Keratinocyte (primary cell): ENCODE measurements at regions not wholly inside any gene's neighbourhood (a gene's known extent, or its start where the extent isn't known, plus 50 kb on each side); places are given as distances from the start of the nearest gene placed in this dataset.

Source experiments
- DNase-seq: peaks from one replicate; pipeline ENCODE4 v3.0.0-alpha.2; 2011; ENCODE audit warnings: low read depth, missing footprints, low spot score
- FAIRE-seq: peaks from 2 replicates; lab custom pipeline; 2011; peaks lifted over from hg19 to GRCh38; lab: Jason Lieb, UNC
- H2AFZ ChIP-seq: 2 replicates; pipeline ENCODE4 v1.6.0; 2012; ENCODE audit warnings: low read length, control low read depth, inconsistent platforms; ENCODE audit not compliant: control insufficient read depth
- H3K27ac ChIP-seq: 2 replicates; pipeline ENCODE4 v1.5.1; 2011; ENCODE audit warnings: low read length; ENCODE audit not compliant: control insufficient read depth, insufficient read depth
- H3K27me3 ChIP-seq: 3 replicates; pipeline ENCODE4 v1.6.0; 2011; ENCODE audit warnings: low read length; ENCODE audit not compliant: control insufficient read depth, insufficient read depth; ENCODE audit errors: extremely low read depth
- H3K36me3 ChIP-seq, 2 experiments: 2 replicates in 1 of 2; 3 replicates in 1 of 2; pipeline ENCODE4 v1.5.1; 2011; ENCODE audit warnings: low read length in 2 of 2, mild to moderate bottlenecking in 1 of 2; ENCODE audit not compliant: control insufficient read depth in 2 of 2, insufficient read depth in 2 of 2; ENCODE audit errors: extremely low read depth in 1 of 2
- H3K4me1 ChIP-seq: 3 replicates; pipeline ENCODE4 v1.5.1; 2011; ENCODE audit warnings: low read length; ENCODE audit not compliant: control insufficient read depth, insufficient read depth; ENCODE audit errors: extremely low read depth
- H3K4me2 ChIP-seq: 3 replicates; pipeline ENCODE4 v1.6.0; 2011; ENCODE audit warnings: low read depth, low read length; ENCODE audit not compliant: control insufficient read depth, insufficient read depth; ENCODE audit errors: extremely low read depth
- H3K4me3 ChIP-seq, 3 experiments: fragments of 200-600 bp in 1 of 3; sonication (generic) in 1 of 3; 2 replicates in 2 of 3; 3 replicates in 1 of 3; pipeline ENCODE4 v1.5.1; 2011 to 2016; ENCODE audit warnings: low read length in 3 of 3, mild to moderate bottlenecking in 3 of 3, control low read depth in 2 of 3, inconsistent platforms in 1 of 3, low read depth in 1 of 3, mixed read lengths in 1 of 3, mixed run types in 1 of 3, moderate library complexity in 1 of 3; ENCODE audit not compliant: control insufficient read depth in 2 of 3, insufficient read depth in 2 of 3; ENCODE audit errors: extremely low read depth in 1 of 3
- H3K79me2 ChIP-seq: 2 replicates; pipeline ENCODE4 v1.6.0; 2012; ENCODE audit warnings: low read length; ENCODE audit not compliant: control insufficient read depth, insufficient read depth
- H3K9ac ChIP-seq: 3 replicates; pipeline ENCODE4 v1.6.0; 2011; ENCODE audit warnings: low read length; ENCODE audit not compliant: control insufficient read depth, insufficient read depth; ENCODE audit errors: extremely low read depth
- H3K9me1 ChIP-seq: 3 replicates; pipeline ENCODE4 v1.6.0; 2011; ENCODE audit warnings: low read length; ENCODE audit not compliant: control insufficient read depth, insufficient read depth; ENCODE audit errors: extremely low read depth
- H3K9me3 ChIP-seq: 2 replicates; pipeline ENCODE4 v1.5.1; 2012; ENCODE audit warnings: low read depth, low read length; ENCODE audit not compliant: control insufficient read depth
- H4K20me1 ChIP-seq: 3 replicates; pipeline ENCODE4 v1.6.0; 2011; ENCODE audit warnings: low read length; ENCODE audit not compliant: control insufficient read depth, insufficient read depth; ENCODE audit errors: extremely low read depth
- EZH2 ChIP-seq: IDR thresholded peaks from one replicate; pipeline ENCODE4 v1.6.1; 2012; ENCODE audit warnings: inconsistent platforms, mild to moderate bottlenecking, low read length, moderate library complexity
- dilution Hi-C: fragments of 300-500 bp; cut with MboI; formaldehyde crosslinking; loops from one replicate; pipeline ENCODE4 v1.7.0; 2020; ENCODE audit warnings: low sequenced_read_pairs; ENCODE audit not compliant: extremely low pct_ligation_motif_present
- TF ChIP-seq, protein P1 (sequence below), 3 experiments: IDR thresholded peaks in 1 of 3; conservative IDR thresholded peaks in 1 of 3; optimal IDR thresholded peaks in 1 of 3; 2 replicates in 2 of 3; 3 replicates in 1 of 3; pipeline versions ENCODE3 to v1.5.1; 2011; ENCODE audit warnings: low read length in 3 of 3, mild to moderate bottlenecking in 3 of 3, moderate library complexity in 2 of 3, control low read depth in 1 of 3, inconsistent platforms in 1 of 3; ENCODE audit not compliant: insufficient read depth in 2 of 3; ENCODE audit errors: extremely low read depth in 1 of 3

DNA sequence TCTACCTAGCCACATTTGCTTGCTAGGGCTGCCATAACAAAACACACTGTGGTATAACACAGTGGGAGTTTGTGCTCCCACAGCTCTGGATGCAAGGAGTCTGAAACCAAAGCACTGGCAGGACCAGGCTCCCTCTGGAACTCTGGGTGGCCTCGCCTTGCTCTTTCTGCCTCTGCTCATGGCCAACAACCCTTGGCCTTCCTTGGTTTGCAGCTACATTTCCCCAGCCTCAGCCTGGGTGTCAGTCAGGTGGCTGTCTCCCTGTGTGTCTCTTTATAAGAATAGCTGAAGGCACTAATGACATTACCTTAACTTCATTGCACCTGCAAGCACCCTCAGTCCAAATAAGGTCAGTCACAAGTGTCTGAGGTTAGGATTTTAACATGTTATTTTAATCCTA is 101.0 kb upstream of the IRX2 start:
- dilution Hi-C loops = no loop called here
- Histone ChIP-seq H3K9me3 (peaks cover 2% of the 10 kb centered on the region), H3K4me3 (no peak overlapping the region), H3K9ac (no peak overlapping the region), H3K4me2 (no peak overlapping the region), H2AFZ (no peak overlapping the region), H3K4me1 (no peaks in the 10 kb centered on the region), H3K79me2 (no peaks in the 10 kb centered on the region), H3K36me3 (no peaks in the 10 kb centered on the region), H3K27me3 (no peaks in the 10 kb centered on the region), H4K20me1 (no peaks in the 10 kb centered on the region), H3K9me1 (no peaks in the 10 kb centered on the region), H3K27ac (no peak overlapping the region)
- FAIRE-seq (no peak), DNase-seq (no peak)
- TF ChIP-seq EZH2 = no peak
- TF ChIP-seq, protein P1, sequence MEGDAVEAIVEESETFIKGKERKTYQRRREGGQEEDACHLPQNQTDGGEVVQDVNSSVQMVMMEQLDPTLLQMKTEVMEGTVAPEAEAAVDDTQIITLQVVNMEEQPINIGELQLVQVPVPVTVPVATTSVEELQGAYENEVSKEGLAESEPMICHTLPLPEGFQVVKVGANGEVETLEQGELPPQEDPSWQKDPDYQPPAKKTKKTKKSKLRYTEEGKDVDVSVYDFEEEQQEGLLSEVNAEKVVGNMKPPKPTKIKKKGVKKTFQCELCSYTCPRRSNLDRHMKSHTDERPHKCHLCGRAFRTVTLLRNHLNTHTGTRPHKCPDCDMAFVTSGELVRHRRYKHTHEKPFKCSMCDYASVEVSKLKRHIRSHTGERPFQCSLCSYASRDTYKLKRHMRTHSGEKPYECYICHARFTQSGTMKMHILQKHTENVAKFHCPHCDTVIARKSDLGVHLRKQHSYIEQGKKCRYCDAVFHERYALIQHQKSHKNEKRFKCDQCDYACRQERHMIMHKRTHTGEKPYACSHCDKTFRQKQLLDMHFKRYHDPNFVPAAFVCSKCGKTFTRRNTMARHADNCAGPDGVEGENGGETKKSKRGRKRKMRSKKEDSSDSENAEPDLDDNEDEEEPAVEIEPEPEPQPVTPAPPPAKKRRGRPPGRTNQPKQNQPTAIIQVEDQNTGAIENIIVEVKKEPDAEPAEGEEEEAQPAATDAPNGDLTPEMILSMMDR (optimal IDR thresholded peaks at IDR 0.05 in 1 of 3, IDR thresholded peaks at IDR 0.05 in 1 of 3, conservative IDR thresholded peaks at IDR 0.05 in 1 of 3; ENCODE audit: extremely low read depth in 1 of 3, insufficient read depth in 2 of 3, low read length in 3 of 3) = no peak

DNA sequence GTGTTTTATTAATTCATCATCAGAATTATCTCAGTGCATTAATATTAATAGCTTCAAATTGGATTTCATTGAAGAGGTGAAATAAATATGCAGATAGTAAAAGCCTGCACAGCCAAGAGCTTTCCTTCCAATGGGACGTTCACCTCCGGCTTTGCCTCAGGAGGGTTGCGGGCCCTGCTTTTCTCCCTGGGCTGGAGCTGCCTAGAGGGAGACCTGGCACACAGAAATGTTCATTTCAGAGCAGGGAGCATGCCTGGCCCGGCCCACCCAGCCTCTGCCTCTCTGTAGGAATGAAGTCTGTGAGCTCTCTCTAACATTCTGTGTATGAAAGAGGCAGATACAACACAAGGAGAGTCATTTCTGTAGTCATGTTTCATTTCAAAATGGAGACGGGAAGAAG is 100.4 kb upstream of the IRX2 start:
- Histone ChIP-seq H3K9me3 (peaks cover 2% of the 10 kb centered on the region), H3K4me1 (no peaks in the 10 kb centered on the region), H3K9me1 (no peaks in the 10 kb centered on the region), H3K79me2 (no peaks in the 10 kb centered on the region), H3K4me2 (no peak overlapping the region), H3K27ac (no peak overlapping the region), H3K27me3 (no peaks in the 10 kb centered on the region), H3K9ac (no peak overlapping the region), H3K36me3 (no peaks in the 10 kb centered on the region), H2AFZ (no peak overlapping the region), H4K20me1 (no peaks in the 10 kb centered on the region), H3K4me3 (no peak overlapping the region)
- dilution Hi-C loops = no loop called here
- FAIRE-seq (no peak), DNase-seq (no peak)
- TF ChIP-seq, protein P1 (optimal IDR thresholded peaks at IDR 0.05 in 1 of 3, IDR thresholded peaks at IDR 0.05 in 1 of 3, conservative IDR thresholded peaks at IDR 0.05 in 1 of 3; ENCODE audit: extremely low read depth in 1 of 3, insufficient read depth in 2 of 3, low read length in 3 of 3) = no peak
- no peak for TF ChIP-seq EZH2
